Eye (tissue), 1 donor: ENCODE measurements at regions not wholly inside any gene's neighbourhood (a gene's known extent, or its start where the extent isn't known, plus 50 kb on each side); places are given as distances from the start of the nearest gene placed in this dataset.

Source experiments
- DNase-seq: peaks from one replicate; pipeline ENCODE4 v3.0.0-alpha.2; 2015

GRCh38 chr9:16316911-16317817 lies 553.3 kb downstream of the BNC2 start:
- no peak for DNase-seq

DNA sequence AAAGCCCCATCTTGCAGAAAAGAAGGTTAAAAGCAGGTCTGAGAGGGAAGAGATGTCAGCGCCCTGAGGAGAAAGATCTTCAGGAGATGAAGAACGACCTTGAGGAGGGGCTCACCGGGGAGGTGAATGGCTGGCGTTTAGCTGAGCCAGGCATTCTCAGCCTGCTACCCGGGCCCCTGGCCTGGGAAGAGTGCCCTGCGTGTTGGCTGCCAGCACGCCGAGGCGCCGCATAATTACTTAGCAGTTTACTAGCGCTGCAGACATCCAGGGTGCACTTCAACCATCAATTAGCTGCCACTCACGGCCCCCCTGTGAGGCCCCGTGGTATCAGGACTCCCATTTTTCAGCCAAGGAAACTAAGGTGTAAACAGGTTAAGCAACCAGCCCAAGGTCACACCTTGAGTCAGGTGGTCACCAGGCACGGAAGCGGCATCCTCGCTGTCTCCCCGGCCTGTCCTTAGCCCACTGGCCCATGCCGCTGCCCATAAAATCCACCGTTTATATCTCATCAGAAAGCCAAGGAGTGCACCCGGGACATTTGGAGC lies 551.9 kb downstream of the BNC2 start:
- no peak for DNase-seq

- no peak for DNase-seq
Observed at GRCh38 chr9:16319646-16320045, 550.8 kb downstream of the BNC2 start.

DNA sequence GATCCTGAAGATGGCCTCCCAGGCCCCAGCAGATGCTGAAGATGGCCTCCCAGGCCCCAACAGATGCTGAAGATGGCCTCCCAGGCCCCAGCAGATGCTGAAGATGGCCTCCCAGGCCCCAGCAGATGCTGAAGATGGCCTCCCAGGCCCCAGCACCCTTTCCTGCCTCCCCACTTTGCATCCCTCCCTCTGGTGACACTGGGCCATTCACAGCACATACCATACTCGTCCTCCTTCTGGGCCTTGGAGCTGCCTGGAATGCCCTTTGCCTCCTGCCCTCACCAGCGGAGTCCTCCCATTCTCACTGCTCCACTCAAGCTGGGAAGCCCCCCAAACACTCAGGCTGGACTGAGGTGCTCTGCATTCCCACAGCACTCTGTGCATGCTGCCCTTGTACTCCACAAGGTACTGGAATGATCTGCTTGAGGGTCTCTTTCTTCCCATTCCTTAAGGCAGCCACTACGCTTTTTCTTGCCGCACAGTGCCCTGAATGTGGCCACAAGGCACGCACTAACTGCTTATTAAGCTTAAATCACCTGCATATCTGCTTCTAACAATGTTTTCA lies 550.0 kb downstream of the BNC2 start:
- DNase-seq = no peak

- peak; percentile 67 for DNase-seq
Observed at GRCh38 chr9:16321461-16322119, 548.9 kb downstream of the BNC2 start.

GRCh38 chr9:16322849-16323248 lies 547.6 kb downstream of the BNC2 start:
- DNase-seq = no peak

DNA sequence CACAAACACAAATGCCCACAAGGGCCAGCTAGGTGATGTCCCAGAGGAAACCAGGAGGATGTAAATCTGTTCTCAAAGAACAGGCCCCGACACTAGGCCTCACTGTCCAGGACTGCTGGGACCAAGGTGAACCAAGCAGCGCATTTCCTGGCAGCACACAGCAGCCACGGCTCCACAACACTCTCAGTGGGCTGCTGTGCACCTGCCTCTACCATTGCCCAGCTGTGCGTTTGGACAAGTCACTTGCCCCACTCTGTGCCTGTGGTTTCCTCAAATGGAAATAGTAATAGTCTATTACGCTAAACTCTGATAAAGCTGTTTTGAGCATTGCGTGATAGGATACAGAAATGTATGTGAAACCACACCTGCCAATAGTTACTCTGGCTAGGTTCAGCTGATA lies 544.5 kb downstream of the BNC2 start:
- DNase-seq = no peak

- DNase-seq = no peak
Observed at GRCh38 chr9:16328349-16328748, 542.1 kb downstream of the BNC2 start.

DNA sequence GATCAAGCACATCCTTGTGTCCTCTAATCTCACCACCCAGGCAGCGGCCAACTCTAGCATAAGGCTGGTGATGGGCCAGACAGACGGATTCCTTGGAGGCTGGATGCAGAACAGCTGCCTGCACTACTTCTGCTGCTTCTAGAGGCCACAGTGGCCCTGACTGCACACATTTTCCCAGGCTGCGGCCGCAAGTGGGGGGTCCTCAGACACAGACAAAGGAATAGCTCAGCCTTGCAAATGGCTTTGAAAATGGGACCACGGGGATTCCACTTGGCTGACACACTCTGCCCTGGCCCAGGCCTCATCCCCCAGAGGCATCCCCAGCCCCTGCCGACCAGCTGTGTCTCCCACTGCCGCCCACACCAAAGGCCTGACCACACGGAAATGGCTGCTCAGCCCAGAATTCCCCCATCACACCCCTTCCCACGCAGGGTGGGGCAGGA lies 540.8 kb downstream of the BNC2 start:
- DNase-seq = peak; percentile 90

DNA sequence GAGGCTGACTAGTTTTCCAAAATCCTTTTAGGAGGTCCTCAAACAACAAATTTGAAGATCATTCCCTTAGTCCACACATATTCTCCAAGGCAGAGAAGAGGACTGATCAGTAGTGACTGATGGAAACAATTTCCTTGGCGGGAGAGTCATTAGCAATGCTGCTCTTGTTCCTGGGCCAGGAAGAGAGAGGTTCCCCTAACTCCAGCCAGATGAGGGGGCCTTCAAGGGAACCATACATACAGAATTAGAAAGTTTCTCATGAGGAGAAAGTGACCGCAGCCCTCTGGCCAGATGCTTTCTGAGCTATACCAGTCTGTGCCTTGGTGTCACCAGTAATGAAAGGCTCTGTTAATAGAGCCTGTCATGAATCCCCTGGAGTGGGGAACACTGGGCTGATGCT lies 539.4 kb downstream of the BNC2 start:
- DNase-seq = peak; percentile 46

DNA sequence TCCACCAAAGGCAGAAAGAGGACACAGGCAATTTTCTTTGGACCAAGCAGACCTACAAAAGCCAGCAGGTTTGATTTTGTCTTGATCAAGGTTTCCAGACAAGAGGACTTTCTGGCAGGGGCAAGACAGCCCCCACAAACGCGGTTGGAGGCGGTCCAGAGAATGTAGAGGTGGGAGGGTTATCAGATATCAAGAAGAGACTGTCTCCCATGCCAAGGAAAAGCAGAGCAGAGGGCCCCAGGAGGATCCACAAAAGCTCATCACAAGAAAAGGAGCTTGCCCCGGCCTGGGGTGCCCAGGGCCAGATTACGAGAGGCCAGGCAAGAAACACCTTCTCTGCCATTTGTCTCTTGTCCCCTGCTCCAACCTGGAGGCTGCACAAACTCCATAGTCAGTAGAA lies 538.9 kb downstream of the BNC2 start:
- no peak for DNase-seq

- DNase-seq = no peak
Observed at GRCh38 chr9:16333691-16334090, 536.8 kb downstream of the BNC2 start.

DNA sequence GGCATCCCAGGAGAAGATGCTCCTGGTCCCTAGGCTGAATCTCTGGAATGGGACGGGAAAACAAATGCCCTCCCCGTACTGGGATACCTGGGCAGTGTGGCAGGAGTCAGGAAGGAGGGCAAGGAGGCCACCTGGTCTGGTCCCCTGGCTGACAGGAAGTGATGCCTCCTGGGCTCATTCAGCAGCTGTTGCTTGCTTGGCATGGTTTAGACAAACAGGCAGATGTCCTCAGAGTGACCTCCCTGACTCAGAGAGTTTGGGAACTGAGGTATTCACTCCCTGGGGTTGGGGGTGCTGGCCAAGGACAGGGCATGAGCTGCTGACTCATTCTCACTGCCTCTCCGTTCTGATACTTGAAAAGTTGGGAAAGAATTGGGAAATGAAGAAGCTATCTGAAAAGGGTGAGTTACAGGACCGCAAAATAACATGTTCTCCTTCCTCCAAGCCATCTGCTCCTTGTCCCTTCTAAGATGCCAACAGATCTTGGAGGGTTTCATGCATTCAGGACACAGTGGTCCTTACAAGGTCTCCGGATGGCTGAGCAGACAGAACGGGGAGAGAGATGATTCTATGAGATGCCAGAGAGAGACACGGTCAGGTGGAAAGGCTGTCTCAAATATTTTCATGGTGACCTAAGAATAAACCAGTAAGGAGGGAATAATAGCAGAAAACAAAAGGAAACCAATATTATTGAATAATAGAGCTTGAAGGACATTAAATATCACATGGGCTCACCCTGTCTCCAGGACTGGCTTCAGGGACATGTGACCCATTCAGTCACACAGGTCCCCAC lies 534.5 kb downstream of the BNC2 start:
- DNase-seq = peak; percentile 30

DNA sequence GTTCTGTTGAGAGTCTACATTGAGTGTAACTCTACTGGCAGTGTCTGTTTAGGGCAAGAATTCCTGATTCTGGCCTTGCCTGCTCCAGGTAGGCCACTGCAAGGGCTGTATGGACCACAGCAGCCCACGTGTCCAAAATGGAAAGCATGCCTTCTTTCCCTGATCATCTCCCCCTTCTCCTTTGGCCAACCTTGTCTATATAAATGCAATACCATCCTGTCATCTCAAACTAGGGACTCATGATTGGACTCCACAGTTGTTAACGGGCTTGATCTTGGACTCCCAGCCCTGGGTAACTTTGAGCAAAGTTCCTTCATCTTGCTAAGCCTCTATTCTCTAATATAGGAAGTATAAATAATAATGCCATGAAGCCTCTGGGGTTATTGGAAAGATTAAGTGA lies 533.6 kb downstream of the BNC2 start:
- DNase-seq = no peak

- no peak for DNase-seq
Observed at GRCh38 chr9:16337322-16338029, 533.0 kb downstream of the BNC2 start.

DNA sequence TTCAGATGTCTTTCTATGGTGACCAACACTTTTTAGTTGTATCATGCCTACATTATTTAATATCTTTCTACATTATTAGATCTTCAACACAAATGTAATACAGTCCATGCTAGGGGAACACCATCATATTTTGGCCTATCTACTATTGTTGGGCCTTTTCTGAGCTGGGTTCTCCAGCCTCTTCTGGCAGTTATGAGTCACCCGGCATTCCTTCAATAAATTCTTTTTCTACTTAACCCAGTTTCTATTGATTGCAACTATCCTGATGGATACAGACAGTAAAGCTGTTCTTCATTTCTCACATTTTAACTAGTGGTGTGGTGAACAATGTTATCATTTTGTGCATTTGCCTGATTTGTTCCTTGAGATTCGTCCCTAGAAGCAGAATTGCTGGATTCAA lies 529.3 kb downstream of the BNC2 start:
- DNase-seq = no peak

DNA sequence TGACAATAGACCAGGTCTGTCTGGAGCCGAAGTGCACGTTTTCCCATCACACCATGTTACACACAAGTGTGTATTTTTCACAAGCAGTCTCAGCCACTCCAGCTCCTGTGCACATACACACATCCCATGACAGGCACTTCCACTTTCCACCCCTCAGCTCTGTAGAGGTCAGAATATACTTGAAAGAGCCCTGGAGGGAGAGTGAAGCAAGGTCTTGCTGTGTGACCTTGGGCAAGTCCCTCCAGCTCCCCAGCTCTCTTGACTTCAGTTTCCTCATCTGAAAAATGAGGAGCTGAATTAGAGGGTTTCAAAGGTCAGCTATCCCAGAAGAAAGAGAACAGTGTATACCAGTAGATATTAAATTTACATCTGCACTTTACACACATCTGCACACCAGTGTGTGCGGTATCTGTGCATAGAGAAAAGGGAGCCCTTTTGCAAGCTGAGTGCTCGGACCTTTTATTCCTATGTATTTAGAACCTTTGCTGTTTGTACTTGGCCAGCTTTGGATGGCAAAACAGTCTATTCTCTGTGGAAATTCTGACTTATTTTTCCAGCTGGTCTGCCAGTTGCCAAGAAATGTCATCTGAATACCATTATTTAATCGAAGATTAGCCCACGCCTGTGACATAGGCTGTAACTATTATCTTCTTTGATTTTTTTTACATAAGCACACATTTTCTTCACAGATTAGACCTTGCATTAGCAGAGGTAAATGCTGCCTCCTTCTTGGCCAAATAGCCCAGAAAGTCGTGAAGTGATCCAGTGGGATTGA lies 528.0 kb downstream of the BNC2 start:
- DNase-seq = peak; percentile 33

DNA sequence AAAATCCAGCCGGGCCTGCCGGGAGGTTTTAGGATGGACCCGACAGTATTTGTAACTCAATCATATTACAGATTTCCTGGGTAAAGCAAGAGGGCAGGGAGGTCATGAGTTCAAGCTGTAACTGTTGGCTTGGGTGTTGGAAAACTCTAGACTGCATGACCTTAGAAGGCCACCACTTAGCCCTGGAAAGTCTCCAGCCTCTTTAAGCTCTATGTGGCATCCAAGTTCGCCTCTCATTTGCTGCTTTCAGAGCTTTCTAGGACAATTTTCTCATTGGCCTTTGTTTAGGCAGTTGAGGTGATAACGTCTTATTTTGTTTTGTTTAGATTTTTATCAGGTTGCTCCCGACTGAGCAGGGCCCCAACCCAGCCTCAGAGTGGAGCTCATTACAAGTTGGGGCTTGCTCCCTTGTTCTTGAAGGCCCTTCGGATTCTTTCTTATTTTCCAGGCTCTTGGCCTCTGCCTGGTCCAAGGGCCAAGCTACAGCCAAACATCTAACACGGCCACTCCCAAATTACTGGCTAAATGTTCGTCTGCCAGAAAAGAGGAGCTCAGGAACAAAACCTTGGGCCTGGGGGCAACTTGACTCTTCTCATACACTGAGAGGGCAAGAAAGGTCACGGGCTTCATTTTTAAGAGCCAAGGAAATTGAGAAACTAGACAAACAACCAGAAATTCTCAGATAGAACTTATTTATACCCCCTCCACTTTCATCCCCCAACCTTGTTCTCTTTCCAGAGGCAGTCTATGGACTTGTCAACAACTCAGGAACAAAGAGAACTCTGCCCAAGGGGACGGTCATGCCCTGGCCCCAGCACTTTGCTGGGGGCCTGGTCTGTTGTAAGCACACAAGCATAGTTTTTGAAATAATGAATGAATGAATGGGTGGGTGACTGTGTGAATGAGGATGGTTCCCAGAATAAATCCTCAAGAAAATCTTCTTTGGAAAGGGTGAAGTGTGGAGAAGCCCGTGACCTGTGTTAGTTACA lies 526.9 kb downstream of the BNC2 start:
- no peak for DNase-seq

GRCh38 chr9:16344343-16344742 lies 526.1 kb downstream of the BNC2 start:
- no peak for DNase-seq

DNA sequence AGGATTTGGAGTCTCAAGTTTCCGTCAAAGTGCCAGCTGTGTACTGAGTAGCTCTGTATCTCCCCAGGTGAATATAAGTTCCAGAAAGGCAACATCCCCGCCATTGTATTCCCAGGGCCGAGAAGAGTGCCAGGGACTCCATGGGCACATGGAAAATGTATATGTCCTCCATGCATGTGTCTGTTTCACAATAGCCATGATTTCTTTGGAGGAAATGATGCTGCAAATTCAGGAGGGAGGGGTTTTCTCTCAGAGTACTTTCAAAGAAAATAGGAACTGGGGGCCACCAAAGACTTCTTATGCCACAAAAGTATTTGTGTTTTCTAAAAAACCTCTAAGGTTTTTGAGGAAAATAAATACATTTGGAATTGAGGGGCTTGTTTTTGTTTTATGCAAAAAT lies 524.6 kb downstream of the BNC2 start:
- no peak for DNase-seq
